ENCODE measurements at regions not wholly inside any gene's neighbourhood (a gene's known extent, or its start where the extent isn't known, plus 50 kb on each side); places are given as distances from the start of the nearest gene placed in this dataset.

GRCh38 chr6:3654898-3655297 is 96.6 kb downstream of the PXDC1 start:
- Histone ChIP-seq H3K4me2 (ENCODE audit: control insufficient read depth, insufficient read depth) (no peak overlapping the region), H3K9ac (ENCODE audit: control insufficient read depth, insufficient read depth, low read length) (no peak overlapping the region), H3K4me3 (no peak overlapping the region), H3K27ac (ENCODE audit: control insufficient read depth, insufficient read depth) (no peak overlapping the region), H2AFZ (ENCODE audit: control insufficient read depth, low read depth, low read length) (no peak overlapping the region), H3K79me2 (ENCODE audit: control insufficient read depth, insufficient read depth, low read length) (no peaks in the 10 kb centered on the region), H3K36me3 (ENCODE audit: control insufficient read depth in 2 of 2, insufficient read depth in 2 of 2, low read length in 1 of 2) (no peaks in the 10 kb centered on the region), H3K27me3 (replicated peaks in 1 of 2; ENCODE audit: control insufficient read depth in 2 of 2, insufficient read depth in 2 of 2, low read length in 1 of 2) (no peaks in the 10 kb centered on the region; a peak in 2 of 4 replicates), H3K4me1 (ENCODE audit: control insufficient read depth, insufficient read depth, low read length) (no peaks in the 10 kb centered on the region), H3K9me3 (replicated peaks; ENCODE audit: control insufficient read depth, insufficient read depth, low read length) (no peaks in the 10 kb centered on the region), H4K20me1 (ENCODE audit: control insufficient read depth, insufficient read depth) (no peaks in the 10 kb centered on the region)
- RAD21 ChIA-PET (ENCODE audit: unreplicated experiment), result no interaction called here
- in situ Hi-C loops (cut with MboI), result no loop called here
- FAIRE-seq (no peak), DNase-seq (ENCODE audit: low read depth, low spot score) (no peak), ATAC-seq (no peak)
- intact Hi-C loops (cut with micrococcal nuclease; ENCODE audit: unreplicated experiment), result no loop called here
- POLR2A ChIA-PET, result no interaction called here
- no peak for TF ChIP-seq RELB (IDR thresholded peaks at IDR 0.05; ENCODE audit: low read depth)
- no peak for TF ChIP-seq ZBTB4 (CRISPR knock-in tag; IDR thresholded peaks at IDR 0.05)
- TF ChIP-seq PRDM15 (CRISPR knock-in tag; IDR thresholded peaks at IDR 0.05), result no peak
- TF ChIP-seq PBX3 (IDR thresholded peaks at IDR 0.05; ENCODE audit: insufficient replicate concordance, low read depth, low read length), result no peak
- no peak for TF ChIP-seq BMI1 (IDR thresholded peaks at IDR 0.05; ENCODE audit: borderline replicate concordance)
- SMC1A ChIA-PET (ENCODE audit: uncharacterized antibody, unreplicated experiment), result no interaction called here
- BruUV-seq (replicated peaks), result no TSS peak
- CTCF ChIA-PET, result no interaction called here
- WGBS (ENCODE audit: insufficient coverage, insufficient replicate concordance, low lambda C conversion rate, missing lambda C conversion rate), result 6% methylated on average over 4 of the region's 4 CpGs

Data from GM12878 (cell line).